GM12878 (cell line): ENCODE measurements at regions not wholly inside any gene's neighbourhood (a gene's known extent, or its start where the extent isn't known, plus 50 kb on each side); places are given as distances from the start of the nearest gene placed in this dataset.

Experiments
- CUX1 ChIP-seq: IDR thresholded peaks from 2 replicates; pipeline ENCODE4 v1.6.1; 2012; ENCODE audit warnings: improper control_type of control experiment, low read depth, low read length; ENCODE audit not compliant: insufficient replicate concordance
- ZNF687 ChIP-seq: fragments of 450-650 bp; IDR thresholded peaks from 2 replicates; pipeline ENCODE4 v1.6.1; 2017; ENCODE audit warnings: mild to moderate bottlenecking, moderate library complexity

GRCh38 chr16:79868841-79869240 lies 268.3 kb upstream of the MAF start (continued):
- no peak for TF ChIP-seq ZNF687
- no peak for TF ChIP-seq CUX1
